IMR-90 (cell line): ENCODE measurements at regions not wholly inside any gene's neighbourhood (a gene's known extent, or its start where the extent isn't known, plus 50 kb on each side); places are given as distances from the start of the nearest gene placed in this dataset.

Experiments used
- BHLHE40 ChIP-seq: fragments of 150-350 bp; IDR thresholded peaks from 2 replicates; pipeline ENCODE4 v1.6.1; 2016; ENCODE audit warnings: mild to moderate bottlenecking, low read depth, low read length
- CEBPB ChIP-seq: IDR thresholded peaks from 2 replicates; pipeline ENCODE4 v1.6.1; 2012; ENCODE audit warnings: low read depth, low read length, improper control_type of control experiment
- CHD1 ChIP-seq: IDR thresholded peaks from 2 replicates; pipeline ENCODE4 v1.6.1; 2012; ENCODE audit warnings: low read depth, low read length, improper control_type of control experiment
- MAFK ChIP-seq: IDR thresholded peaks from 2 replicates; pipeline ENCODE4 v1.6.1; 2012; ENCODE audit warnings: low read depth, low read length, improper control_type of control experiment
- MAZ ChIP-seq: IDR thresholded peaks from 2 replicates; pipeline ENCODE4 v1.6.1; 2012; ENCODE audit warnings: low read depth, mild to moderate bottlenecking, low read length, improper control_type of control experiment, moderate library complexity, borderline replicate concordance
- POLR2A ChIP-seq: IDR thresholded peaks from 2 replicates; pipeline ENCODE4 v1.6.1; 2012; ENCODE audit warnings: mild to moderate bottlenecking, low read depth, low read length
- RAD21 ChIP-seq: IDR thresholded peaks from 2 replicates; pipeline ENCODE4 v1.6.1; 2012; ENCODE audit warnings: low read length, improper control_type of control experiment
- RFX5 ChIP-seq: IDR thresholded peaks from 2 replicates; pipeline ENCODE4 v1.8.0; 2012; ENCODE audit warnings: low read depth, mild to moderate bottlenecking, low read length, moderate library complexity
- SMC3 ChIP-seq: fragments of 150-350 bp; IDR thresholded peaks from 2 replicates; pipeline ENCODE4 v1.6.1; 2016; ENCODE audit warnings: low read depth, mild to moderate bottlenecking, antibody characterized with exemption, low read length, moderate library complexity
- TF ChIP-seq, protein P1 (sequence below): conservative IDR thresholded peaks from 2 replicates; pipeline ENCODE4 v1.5.1; 2012; ENCODE audit warnings: mild to moderate bottlenecking, low read depth, low read length, improper control_type of control experiment

GRCh38 chr3:152083135-152083534, 185.6 kb upstream of the MBNL1 start:
- TF ChIP-seq, protein P1, sequence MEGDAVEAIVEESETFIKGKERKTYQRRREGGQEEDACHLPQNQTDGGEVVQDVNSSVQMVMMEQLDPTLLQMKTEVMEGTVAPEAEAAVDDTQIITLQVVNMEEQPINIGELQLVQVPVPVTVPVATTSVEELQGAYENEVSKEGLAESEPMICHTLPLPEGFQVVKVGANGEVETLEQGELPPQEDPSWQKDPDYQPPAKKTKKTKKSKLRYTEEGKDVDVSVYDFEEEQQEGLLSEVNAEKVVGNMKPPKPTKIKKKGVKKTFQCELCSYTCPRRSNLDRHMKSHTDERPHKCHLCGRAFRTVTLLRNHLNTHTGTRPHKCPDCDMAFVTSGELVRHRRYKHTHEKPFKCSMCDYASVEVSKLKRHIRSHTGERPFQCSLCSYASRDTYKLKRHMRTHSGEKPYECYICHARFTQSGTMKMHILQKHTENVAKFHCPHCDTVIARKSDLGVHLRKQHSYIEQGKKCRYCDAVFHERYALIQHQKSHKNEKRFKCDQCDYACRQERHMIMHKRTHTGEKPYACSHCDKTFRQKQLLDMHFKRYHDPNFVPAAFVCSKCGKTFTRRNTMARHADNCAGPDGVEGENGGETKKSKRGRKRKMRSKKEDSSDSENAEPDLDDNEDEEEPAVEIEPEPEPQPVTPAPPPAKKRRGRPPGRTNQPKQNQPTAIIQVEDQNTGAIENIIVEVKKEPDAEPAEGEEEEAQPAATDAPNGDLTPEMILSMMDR, result no peak
- TF ChIP-seq MAZ (no peak), POLR2A (no peak), MAFK (no peak), RAD21 (no peak), BHLHE40 (no peak), RFX5 (no peak), CEBPB (no peak), SMC3 (no peak), CHD1 (no peak)
